SIG-M5 (cell line): ENCODE measurements at regions not wholly inside any gene's neighbourhood (a gene's known extent, or its start where the extent isn't known, plus 50 kb on each side); places are given as distances from the start of the nearest gene placed in this dataset.

Experiments used
- DNase-seq: peaks from one replicate; lab custom pipeline; 2025; lab: John Stamatoyannopoulos, UW

DNA sequence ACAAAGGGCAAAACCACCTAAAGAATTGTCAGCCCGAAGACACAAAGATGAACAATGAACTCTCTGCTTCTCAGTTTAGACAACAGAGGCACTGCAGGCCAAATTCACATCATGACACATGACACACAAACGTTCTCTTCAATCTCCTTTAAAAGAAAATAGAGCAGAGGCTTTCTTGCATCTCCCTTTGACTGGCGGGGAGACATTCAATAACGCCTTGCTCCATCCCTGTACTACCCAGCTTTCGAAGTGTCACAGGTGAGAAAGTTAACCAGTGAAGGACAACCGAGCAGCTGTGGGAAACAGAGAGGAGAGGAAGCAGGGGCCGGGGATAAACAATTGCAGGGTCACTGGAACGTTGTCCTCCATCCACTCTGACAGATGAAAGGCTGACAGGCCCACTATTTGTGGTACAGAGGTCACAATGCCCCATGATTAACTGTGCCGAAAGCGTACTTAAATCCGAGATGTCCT is 130.8 kb downstream of the PHLDA1 start:
- DNase-seq = no peak

DNA sequence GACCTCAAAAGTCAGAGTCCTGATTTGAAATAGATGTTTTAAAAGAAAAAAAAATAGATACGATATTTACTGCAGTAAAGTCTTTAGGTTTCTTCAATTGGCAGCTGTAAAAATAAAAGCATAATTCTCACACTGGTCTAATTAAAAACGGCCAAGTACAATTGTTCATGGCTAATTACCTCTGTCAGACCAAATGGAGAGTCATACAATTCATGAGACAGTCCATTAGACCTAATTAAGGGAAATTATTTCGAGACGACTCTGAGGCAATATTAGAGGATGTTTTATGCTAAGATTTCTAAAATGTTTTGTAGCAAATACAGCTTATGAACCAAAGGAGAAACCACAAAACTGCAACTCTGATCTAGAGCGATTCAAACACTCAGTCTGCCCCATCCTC is 131.3 kb downstream of the PHLDA1 start:
- no peak for DNase-seq

DNA sequence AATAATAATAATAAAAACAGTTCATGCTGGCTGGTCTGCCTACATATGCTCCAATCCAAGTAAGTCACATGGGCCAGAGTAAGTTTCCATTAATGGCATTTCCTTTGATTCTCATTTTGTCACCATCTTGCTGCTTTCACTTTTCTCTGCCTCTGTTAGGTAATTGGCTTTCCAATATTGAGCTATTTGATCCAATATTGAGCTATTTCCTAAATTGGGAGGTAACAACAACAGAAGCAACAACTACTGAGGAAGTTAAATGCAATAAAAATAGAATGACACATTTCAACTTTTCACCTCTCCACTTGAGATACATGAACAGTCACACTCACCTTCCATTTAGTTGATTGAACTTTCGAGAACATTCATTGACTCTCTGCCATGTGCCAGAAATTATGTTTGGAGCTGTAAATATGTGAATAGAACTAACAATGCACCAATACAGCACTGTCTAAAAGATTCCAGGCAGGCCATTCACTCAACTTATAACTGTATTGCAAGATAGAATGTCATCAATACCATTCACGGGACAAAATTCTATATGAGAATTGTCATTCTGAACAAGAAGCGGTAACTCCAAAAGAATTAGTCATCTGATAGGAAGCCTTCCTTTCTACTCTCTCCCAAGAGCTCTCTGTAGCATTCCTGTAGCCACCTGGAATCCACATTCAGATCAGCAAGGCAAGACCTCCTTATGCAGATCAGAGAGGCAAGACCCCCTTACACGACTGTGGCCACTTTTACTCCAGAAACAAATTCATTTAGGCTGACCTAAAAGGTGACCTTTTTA is 136.4 kb downstream of the PHLDA1 start:
- no peak for DNase-seq

DNA sequence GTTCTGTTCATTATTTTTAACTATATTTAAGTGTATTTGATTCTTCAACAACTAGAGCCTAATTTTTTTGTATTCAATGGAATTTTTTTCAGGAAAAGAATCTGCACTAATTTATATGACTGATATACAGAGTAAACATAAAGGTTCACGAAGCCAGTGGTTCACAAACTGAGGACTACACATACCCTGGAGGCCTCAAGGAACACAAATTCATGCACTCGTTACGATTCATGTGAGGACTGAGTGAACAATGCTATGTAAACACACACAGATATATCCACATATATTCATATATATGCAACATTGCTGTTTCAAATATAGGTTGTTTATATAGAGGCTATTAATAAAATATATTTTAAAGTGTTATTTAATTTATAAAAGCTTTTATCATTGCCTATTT is 137.8 kb downstream of the PHLDA1 start:
- no peak for DNase-seq

DNA sequence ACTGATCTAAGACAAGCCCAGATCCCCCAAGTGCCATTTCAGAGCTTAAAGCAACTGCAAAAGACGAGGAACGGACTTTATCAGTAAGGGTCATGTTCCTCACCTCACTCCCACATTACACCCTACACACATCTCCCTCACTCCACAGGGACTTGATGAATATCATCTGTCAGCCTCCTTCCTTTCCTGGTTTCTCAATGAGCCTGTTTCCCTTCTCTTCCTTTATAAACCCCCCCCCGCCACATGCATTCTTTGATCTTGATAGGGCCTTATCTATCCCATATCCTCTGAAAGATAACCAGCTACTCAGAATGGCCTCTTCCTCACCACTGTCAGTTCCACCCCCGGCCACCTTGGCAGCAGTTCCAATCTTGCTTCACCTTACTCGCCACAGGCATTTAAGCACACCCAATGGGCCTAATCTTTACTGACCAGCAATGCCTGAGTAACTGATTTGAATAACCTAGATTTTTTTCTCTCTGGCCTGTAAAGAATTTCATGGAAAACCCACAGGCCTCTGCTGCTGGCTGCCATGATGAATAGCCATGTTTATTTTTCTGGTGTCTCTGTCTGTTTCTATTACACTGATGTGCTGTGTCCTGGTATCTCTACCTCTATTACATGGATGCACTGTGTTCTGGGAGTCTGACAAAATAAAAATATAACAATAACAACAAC is 138.7 kb downstream of the PHLDA1 start:
- no peak for DNase-seq

DNA sequence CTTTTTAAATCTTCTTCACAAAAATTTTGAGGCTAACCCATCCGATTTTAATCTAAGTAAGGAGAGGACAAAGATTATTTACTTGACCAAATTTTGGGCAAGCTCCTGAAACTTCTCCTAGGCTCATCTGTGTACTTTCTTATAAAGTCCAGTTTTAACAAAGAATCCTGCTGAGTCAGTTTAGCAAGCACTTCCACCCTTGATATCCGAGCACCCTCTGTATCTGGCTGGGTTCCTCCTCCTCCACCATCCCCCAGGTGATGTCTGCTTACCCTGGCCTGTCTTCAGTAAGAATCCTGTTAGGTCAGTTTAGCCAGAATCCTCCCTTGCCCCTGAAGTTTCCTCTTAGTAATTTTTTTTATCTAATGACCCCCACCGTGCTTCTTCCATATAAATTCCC is 140.5 kb downstream of the PHLDA1 start:
- no peak for DNase-seq

DNA sequence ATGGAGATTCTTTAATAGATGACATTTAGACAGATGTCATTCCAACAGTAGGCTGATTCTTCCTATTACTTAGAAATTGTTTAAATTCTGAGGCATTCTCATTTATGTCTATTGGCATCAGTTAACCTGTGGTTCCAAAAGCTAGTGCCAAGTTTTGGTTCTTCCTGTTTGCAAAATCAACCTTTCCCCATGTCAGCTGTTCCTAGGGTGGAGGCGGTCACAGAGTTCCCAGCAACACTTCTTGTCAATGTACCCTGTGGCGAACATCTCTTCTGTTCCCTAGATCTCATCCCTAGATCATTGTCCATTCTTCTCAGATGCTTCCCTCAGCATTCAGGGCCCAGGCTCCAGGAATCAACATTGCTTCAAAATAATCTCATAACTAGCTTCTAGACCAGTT is 140.9 kb downstream of the PHLDA1 start:
- DNase-seq = no peak

DNA sequence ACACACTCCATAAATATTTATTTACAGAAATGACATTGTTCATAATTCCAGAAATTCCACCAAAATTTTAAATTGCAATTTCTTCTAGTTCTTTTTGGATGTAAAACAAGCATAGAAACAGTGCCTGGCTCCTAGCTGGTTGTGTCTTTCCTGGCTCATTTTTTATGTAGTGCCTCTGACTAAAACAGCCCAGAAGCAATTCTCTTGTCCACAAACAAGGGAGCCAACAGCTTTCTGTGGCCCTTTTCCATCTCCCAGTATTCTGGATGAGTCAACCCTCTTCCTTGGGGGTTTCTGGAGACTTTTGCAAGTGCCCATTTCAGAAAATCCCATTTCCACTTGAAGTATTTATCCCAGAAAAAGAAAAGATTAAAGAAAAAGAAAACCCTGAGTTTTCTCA is 141.4 kb downstream of the PHLDA1 start:
- no peak for DNase-seq

DNA sequence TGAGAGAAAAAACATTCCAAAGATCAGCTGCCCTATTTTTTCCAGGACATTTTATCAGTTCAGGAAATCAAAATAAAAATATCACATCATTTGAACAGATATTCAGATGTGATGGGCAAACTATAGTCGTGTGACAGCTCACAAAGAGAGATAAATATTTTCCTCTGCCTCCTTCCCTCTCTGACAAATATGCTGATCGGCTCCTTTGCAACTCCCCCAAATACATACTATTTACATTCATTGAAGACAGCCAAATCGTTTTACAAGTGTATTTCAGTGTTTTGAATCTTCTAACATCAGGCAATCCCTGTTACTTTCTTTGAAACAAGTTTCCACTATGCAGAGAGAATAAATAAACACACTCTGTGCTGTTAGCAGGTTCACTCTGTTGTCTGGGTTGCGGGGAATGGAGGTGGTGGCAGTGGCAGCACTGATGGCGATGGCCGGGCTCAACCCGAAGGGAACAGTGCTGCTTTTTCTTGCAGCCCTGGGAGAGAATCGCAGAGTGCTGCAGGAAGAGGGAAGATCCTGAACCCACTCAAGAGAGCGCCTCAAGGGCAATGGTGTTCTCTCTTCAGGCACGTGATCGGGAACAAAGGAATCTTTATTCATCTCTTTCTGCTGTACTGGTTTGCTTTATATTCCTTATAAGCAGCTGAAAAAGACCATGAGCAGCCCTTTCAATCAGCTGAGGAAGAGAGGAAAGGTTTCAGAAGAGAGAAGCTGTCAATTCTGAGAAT is 142.5 kb downstream of the PHLDA1 start:
- DNase-seq = no peak

DNA sequence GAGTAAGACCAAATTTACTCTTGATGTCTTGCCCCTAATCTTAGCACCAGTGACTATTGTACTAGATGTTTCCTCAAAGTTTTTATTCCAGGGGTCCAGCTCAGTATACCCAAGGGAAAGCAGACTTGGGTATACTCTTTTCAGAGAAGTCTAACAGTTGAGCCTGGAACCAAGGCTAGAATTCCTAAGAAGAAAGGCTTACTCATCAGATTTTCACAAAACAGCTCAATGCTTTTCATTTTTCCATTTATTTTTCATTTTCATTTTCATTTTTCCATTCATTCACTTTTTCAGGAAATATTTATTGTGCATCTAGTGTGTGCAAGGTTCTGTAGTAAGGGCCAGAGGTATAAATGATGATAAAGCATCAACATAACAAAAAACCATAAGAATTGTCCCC is 143.2 kb downstream of the PHLDA1 start:
- no peak for DNase-seq

DNA sequence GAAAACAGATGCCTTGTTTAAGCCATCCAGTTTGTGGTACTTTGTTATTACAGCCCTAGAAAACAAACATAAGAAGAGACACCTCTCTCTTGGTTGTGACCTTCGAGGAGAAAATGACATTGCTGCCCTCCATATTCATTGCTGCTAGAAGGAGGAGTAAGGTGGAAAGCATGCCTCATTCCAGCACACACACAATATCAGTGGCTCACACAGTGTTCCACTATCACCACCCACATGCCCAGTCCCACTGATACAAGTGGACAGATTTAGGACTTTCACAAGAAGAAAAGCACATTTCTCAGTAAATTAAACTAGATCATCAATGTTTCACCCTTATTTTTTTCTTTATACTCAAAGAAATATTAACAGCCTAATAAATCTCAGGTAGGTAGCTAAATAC is 143.6 kb downstream of the PHLDA1 start:
- no peak for DNase-seq

DNA sequence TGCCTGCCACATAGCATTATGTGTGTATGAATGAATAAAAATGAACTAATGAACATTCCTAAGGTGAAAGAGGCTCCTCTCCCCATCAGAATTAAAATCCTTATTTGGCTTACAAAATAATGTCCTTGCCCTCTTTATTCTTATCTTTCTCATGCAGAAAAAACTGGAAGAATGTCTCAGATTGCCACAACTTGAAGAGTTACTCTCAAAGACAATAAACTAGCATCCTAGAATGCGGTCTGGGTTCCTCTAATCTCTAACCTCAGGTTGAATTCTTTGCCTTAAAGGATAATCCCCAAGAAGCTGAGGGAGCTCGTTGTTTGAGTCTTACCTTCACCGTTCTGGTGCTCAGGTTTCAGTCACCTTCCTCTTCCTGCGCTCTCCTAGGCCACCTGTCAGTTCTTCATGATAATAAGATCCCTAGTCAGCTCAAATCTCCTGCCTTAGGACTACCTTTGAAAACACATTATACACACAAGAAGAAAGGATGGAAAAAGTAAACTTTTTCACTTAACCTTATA is 147.1 kb downstream of the PHLDA1 start:
- no peak for DNase-seq

DNA sequence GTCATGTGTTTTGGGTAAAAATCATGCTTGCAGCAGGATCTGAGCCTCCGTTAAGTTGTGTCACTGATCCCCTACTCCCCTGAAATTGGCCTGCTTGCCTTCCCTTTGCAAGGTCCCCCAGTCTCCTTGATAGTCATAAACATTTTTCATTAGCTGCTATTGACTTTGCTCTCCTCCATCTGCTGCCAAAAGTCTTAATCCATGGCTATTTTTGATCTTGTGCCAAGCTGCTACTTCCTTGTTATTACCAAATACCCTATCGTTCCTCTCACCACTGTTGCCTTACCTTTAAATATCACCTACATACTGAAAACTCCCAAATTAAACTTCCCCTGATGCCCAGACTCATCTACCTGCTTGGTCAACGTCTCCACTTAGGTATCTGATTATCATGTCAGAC is 148.3 kb downstream of the PHLDA1 start:
- DNase-seq = no peak

DNA sequence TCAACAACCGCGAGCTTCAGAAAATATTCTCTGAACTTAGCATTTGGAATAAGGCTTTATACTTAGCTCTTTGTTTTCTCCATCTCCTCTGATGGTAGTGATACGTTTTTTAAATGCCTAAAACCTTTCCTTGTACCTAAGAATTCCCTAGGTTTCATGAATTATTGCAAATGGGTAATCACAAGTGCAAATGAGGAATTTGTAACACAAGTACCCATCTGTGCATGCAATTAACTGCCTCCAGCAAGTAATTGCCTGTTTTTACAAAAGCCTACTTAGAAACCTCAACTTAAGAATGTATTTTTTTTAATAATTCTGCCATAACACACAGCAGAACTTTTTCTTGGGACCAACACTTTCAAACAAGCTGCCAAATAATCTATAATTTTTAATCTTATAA is 149.2 kb downstream of the PHLDA1 start:
- DNase-seq = no peak

DNA sequence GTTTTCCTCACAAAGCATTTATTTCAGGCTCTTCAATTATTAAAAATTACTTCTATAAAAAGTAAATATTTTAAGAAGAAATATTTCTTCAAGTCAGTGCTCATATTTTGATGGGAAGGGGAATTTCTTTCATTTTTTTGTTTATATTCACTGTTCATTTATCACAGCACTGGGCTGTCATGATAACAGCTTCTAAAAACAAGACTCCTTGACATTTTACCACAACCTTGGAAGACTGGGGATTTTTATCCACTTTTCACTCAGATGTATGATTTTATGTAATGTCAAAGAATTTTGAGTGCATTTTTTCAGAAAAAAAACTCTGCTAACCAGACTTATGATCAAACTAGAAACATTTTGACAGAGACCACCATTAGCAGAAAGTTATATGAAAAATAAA is 149.7 kb downstream of the PHLDA1 start:
- DNase-seq = no peak

DNA sequence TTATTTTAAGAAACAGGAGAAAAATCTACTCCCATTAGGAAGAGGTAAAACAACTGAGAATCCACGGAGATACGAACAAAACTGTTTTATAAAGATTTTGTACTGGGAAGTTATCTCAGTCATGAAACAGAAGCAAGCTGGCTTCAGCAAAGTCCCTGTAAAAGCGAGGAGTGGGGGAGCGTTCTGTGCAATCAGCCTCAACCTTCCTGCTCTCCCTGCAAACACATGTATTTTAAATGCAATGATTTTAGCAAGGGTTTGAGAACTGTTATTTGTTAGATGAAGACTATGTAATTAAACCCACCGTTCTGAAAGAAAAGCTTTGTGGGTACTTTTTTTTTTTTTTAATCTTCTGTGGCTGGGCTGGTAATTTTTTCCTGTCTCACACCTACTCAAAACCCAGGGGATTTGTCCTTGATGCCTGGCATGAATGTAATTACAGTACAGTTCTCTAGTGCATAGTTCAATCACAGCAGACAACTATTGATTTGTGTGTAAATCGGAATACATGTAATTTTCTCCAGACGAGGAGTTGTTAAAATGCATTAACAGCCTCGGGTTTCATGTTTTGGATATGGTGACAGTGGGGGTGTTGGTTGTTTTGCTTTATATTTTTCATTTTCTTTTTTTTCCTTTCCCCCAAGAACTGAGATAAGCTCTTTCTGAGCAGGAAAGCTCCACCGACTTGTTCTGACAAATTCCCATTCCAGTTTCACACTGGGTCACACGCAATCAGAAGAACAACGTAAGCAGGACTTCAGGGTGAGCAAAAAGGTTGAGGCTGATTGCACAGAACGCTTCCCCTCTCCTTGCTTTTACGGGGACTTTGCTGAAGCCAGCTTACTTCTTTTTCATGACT is 153.6 kb downstream of the PHLDA1 start:
- no peak for DNase-seq

DNA sequence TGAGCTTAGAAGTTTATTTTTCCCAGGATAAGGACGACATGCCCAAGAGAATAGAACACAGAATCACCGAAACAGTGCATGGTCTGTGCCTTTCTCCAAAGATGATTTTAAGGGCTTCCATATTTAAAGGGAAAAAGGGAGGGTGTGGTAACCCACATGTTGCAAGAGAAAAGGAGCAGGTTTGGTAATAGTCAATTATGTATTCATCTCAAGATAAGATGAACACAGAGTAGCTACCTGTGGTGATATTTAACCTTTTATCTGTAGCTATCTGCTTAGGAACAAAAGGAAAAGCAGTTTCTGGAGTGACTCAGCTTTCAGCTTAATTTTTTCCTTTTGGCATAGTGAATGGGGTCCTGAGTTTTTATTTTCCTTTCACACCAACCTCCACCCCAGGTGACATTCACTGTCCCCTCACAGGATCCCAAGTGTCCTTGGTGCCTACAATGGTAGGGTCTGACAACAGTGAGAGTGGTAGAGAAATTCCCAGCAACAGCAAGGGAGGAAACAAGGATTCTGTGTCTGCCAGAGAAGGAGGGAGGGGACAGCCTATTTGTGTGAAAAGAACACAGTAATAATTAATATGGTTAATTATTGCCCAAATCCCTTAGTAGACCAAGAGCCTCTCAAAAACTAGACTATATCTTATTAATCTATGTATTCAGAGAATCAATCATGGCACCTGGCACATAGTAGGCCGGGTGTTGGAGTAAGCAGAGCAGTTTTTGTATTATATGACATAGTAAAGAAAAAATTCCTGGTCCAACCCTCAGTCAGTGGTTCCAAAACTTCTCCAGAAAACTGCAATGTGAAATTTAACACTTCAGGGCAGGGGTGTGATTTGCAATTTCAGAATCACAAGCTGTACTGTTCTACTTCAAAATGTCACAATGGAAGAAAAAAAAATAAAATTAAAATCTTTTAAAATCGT is 154.5 kb downstream of the PHLDA1 start:
- DNase-seq = no peak

DNA sequence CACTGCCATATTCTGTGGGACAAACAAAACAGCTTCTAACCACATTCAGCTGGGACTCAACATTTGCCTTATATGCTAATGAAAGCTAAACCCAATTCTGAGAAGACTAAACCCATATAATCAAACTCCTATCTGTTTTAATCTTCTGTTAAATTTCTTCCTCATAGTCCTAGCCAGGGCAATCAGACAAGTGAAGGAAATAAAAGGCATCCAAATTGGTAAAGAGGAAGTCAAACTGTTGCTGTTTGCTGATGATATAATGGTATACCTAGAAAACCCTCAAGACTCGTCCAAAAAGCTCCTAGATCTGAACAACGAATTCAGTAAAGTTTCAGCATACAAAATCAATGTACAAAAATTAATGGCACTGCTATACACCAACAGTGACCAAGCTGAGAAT is 157.1 kb downstream of the PHLDA1 start:
- DNase-seq = no peak

DNA sequence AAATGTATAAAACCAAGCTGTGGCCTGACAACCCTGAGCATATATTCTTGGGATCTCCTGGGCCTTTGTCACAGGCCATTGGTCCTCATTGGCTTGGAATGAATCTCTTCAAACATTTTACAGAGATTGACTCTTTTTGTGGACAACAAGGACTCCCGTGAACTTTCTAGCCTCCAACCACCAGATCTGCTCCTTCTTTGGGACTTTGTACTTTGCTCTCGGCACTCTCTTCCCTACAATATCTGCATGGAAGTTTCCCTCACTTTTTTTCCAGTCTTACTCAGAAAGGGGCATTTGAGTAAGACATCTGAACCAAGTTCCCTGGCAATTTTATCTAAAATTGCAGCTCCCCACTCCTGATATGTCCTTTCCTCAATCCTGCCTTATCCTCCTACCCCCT is 158.8 kb downstream of the PHLDA1 start:
- no peak for DNase-seq

DNA sequence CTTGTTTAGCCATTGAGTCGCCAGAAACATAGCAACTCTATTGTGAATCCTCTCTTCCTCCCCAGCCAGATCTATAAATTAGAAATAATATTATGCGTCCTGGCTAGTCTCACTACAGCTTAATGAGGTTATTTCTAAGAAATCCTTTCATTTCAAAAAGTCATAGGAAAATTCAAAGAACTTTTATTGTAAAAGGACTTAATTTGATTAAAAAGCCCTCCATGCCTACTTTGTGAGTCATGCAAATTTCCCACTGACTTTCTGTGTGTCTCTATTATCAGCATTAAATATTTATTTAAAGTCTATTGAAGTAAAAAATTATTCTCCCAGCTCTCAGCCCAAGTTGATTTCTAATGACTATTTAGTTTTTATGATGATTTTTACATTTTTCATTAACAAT is 160.7 kb downstream of the PHLDA1 start:
- DNase-seq = no peak

DNA sequence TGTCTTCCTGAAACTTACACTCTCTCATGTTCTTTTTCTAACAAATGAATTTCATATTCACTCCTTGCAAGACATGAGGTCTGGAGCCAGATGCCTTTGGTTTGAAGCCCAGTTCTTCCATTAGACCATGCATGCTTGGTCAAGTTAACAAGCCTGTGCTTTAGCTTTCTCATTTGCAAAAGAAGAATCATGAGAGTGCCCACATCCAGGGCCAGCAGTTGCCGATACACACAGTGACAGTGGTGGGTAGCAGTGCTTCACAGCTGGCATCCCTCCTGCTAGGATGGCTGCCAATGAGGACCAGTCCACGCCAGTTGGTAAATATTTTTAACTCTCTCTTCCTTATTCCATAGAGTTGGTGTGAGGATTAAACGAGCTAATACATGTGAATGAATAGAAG is 163.1 kb downstream of the PHLDA1 start:
- no peak for DNase-seq
